ENCODE measurements at regions not wholly inside any gene's neighbourhood (a gene's known extent, or its start where the extent isn't known, plus 50 kb on each side); places are given as distances from the start of the nearest gene placed in this dataset.

DNA sequence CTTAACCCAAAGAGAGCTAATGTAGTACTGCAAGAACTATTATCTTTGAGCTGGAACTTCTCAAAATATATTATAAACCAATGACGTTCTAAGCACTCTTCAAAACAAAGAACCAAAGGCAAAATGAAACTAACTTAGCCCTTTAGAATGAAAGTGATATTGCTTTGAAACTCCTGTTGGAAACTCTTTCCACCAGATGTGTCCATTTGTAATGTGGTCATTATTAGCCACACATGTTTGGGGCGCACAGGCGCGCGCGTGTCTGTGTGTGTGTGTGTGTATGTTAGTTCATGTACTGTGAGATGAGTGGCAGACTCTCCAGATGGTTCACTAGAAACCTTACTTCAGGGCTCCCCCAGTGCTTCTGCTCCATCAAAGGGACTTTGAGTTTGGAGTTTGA is 323.4 kb downstream of the BCL11A start:
- CTCF ChIA-PET, result no interaction called here
- no peak overlapping the region for H3K27ac Mint-ChIP-seq

GRCh38 chr2:60226943-60227342 is 326.5 kb downstream of the BCL11A start:
- intact Hi-C loops (cut with DNase I, micrococcal nuclease), result no loop called here
- no peak overlapping the region for H3K27ac Mint-ChIP-seq
- peaks cover 0 to 5% of the 10 kb centered on the region in 2 experiments for H3K9me3 ChIP-seq (ENCODE audit: control insufficient read depth in 1 of 2, insufficient read depth in 1 of 2, low read length in 2 of 2)
- no peak for TF ChIP-seq CTCF (IDR thresholded peaks at IDR 0.05)
- H3K9me3 Mint-ChIP-seq, result peaks cover 2% of the 10 kb centered on the region
- POLR2A ChIA-PET, result no interaction called here
- H3K27me3 Mint-ChIP-seq, result no peaks in the 10 kb centered on the region
- H3K27me3 ChIP-seq (ENCODE audit: control insufficient read depth in 1 of 2, insufficient read depth in 2 of 2, low read length in 2 of 2), result no peaks in the 10 kb centered on the region
- DNase-seq, result no peak
- no peak overlapping the region for H3K27ac ChIP-seq (ENCODE audit: low read depth in 1 of 2, low read length in 2 of 2)
- H3K4me1 ChIP-seq (ENCODE audit: insufficient read depth, low read length), result no peaks in the 10 kb centered on the region
- H3K4me1 Mint-ChIP-seq (ENCODE audit: low read depth), result no peaks in the 10 kb centered on the region
- no peak overlapping the region for H3K4me3 Mint-ChIP-seq
- no peaks in the 10 kb centered on the region for H3K36me3 ChIP-seq (ENCODE audit: insufficient read depth, low read length)
- H3K4me3 ChIP-seq (ENCODE audit: low read length), result no peak overlapping the region
- H3K36me3 Mint-ChIP-seq (ENCODE audit: low read depth), result no peaks in the 10 kb centered on the region
- CTCF ChIA-PET, result no interaction called here
- ATAC-seq (ENCODE audit: poor library complexity), result no peak

More for the DNA sequence above, 323.4 kb downstream of the BCL11A start:
- no peaks in the 10 kb centered on the region for H3K27me3 ChIP-seq (ENCODE audit: control insufficient read depth in 1 of 2, insufficient read depth in 2 of 2, low read length in 2 of 2)
- intact Hi-C loops (cut with DNase I, micrococcal nuclease), result no loop called here
- Mint-ChIP-seq H3K9me3 (peaks cover 5% of the 10 kb centered on the region), H3K27me3 (no peaks in the 10 kb centered on the region), H3K36me3 (ENCODE audit: low read depth) (no peaks in the 10 kb centered on the region), H3K4me3 (no peak overlapping the region), H3K4me1 (ENCODE audit: low read depth) (no peaks in the 10 kb centered on the region)
- no peaks in the 10 kb centered on the region for H3K4me1 ChIP-seq (ENCODE audit: insufficient read depth, low read length)
- H3K9me3 ChIP-seq (ENCODE audit: control insufficient read depth in 1 of 2, insufficient read depth in 1 of 2, low read length in 2 of 2), result peaks cover 0 to 5% of the 10 kb centered on the region in 2 experiments
- no peak for TF ChIP-seq CTCF (IDR thresholded peaks at IDR 0.05)
- H3K27ac ChIP-seq (ENCODE audit: low read depth in 1 of 2, low read length in 2 of 2), result no peak overlapping the region
- no peaks in the 10 kb centered on the region for H3K36me3 ChIP-seq (ENCODE audit: insufficient read depth, low read length)
- DNase-seq (no peak), ATAC-seq (ENCODE audit: poor library complexity) (no peak)
- H3K4me3 ChIP-seq (ENCODE audit: low read length), result no peak overlapping the region
- POLR2A ChIA-PET, result no interaction called here

GRCh38 chr2:60226191-60226590 is 327.3 kb downstream of the BCL11A start:
- no peaks in the 10 kb centered on the region for H3K36me3 ChIP-seq (ENCODE audit: insufficient read depth, low read length)
- CTCF ChIA-PET, result no interaction called here
- H3K27me3 ChIP-seq (ENCODE audit: control insufficient read depth in 1 of 2, insufficient read depth in 2 of 2, low read length in 2 of 2), result no peaks in the 10 kb centered on the region
- no peak overlapping the region for H3K27ac ChIP-seq (ENCODE audit: low read depth in 1 of 2, low read length in 2 of 2)
- ATAC-seq (ENCODE audit: poor library complexity) (no peak), DNase-seq (no peak)
- intact Hi-C loops (cut with DNase I, micrococcal nuclease), result no loop called here
- no peak overlapping the region for H3K27ac Mint-ChIP-seq
- H3K4me3 Mint-ChIP-seq, result no peak overlapping the region
- POLR2A ChIA-PET, result no interaction called here
- H3K4me3 ChIP-seq (ENCODE audit: low read length), result no peak overlapping the region
- no peaks in the 10 kb centered on the region for H3K9me3 Mint-ChIP-seq
- H3K36me3 Mint-ChIP-seq (ENCODE audit: low read depth), result no peaks in the 10 kb centered on the region
- TF ChIP-seq CTCF (IDR thresholded peaks at IDR 0.05), result no peak
- no peaks in the 10 kb centered on the region for H3K4me1 ChIP-seq (ENCODE audit: insufficient read depth, low read length)
- no peaks in the 10 kb centered on the region for H3K27me3 Mint-ChIP-seq
- no peaks in the 10 kb centered on the region for H3K4me1 Mint-ChIP-seq (ENCODE audit: low read depth)
- H3K9me3 ChIP-seq (ENCODE audit: control insufficient read depth in 1 of 2, insufficient read depth in 1 of 2, low read length in 2 of 2), result peaks cover 0 to 5% of the 10 kb centered on the region in 2 experiments

All from CD4-positive, alpha-beta T cell (primary cell).